LNCaP clone FGC (cell line): ENCODE measurements at regions not wholly inside any gene's neighbourhood (a gene's known extent, or its start where the extent isn't known, plus 50 kb on each side); places are given as distances from the start of the nearest gene placed in this dataset.

Experiments
- DNase-seq: peaks from one replicate; pipeline ENCODE4 v3.0.0-alpha.2; 2011; ENCODE audit warnings: low read depth
- H3K4me3 ChIP-seq: 2 replicates; pipeline ENCODE4 v1.5.1; 2011; ENCODE audit warnings: mild to moderate bottlenecking, low read depth, low read length, control low read depth
- TF ChIP-seq, protein P1 (sequence below): IDR thresholded peaks from 2 replicates; pipeline ENCODE4 v1.5.1; 2012; ENCODE audit warnings: mild to moderate bottlenecking; ENCODE audit not compliant: control insufficient read depth, insufficient read depth; ENCODE audit errors: extremely low read depth

DNA sequence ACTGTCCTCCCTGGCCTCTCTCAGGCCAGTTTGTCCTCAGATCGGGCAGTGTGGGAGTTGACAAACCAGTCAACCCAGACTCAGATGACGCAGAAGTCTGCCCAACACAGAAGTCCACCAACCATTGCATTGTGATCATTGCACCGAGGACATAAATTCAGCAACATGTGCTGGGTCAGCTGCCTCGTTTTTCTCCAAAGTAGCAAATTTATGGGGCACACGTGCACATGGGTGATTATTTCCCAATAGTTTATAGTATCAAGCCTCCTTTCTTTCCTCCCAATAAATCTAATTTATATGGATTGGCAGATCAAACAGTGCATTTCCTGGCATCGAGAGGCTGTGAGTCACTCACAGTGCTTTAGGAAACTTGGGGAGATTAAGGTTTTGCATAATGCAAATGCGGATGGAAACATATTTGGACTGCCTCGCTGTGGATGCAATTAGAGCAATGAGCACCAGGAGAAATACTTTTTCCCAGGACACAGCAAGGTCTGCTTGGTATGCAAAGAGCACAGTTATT is 413.7 kb upstream of the SULF2 start:
- no peak for DNase-seq
- TF ChIP-seq, protein P1, sequence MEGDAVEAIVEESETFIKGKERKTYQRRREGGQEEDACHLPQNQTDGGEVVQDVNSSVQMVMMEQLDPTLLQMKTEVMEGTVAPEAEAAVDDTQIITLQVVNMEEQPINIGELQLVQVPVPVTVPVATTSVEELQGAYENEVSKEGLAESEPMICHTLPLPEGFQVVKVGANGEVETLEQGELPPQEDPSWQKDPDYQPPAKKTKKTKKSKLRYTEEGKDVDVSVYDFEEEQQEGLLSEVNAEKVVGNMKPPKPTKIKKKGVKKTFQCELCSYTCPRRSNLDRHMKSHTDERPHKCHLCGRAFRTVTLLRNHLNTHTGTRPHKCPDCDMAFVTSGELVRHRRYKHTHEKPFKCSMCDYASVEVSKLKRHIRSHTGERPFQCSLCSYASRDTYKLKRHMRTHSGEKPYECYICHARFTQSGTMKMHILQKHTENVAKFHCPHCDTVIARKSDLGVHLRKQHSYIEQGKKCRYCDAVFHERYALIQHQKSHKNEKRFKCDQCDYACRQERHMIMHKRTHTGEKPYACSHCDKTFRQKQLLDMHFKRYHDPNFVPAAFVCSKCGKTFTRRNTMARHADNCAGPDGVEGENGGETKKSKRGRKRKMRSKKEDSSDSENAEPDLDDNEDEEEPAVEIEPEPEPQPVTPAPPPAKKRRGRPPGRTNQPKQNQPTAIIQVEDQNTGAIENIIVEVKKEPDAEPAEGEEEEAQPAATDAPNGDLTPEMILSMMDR: no peak
- H3K4me3 ChIP-seq: no peak overlapping the region

DNA sequence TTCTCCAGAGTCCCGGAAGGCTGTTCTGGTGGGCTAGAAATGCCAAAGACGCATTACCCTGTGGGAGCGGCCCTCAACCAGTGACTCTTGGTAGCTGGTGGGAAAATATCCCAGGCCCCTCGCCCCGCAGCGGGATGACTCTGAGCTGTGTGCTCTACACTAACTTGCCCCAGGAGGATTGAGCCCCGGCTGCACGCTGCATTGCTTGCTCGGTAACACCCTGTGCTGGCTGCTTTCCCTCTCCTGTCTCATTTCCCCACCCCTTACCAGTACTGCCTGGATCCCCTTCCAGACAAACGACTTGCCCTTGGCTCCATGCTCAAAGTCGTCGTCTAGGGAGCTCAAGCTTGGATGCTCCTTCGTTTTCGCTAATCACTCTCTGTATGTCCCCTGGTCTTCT is 411.8 kb upstream of the SULF2 start:
- no peak overlapping the region for H3K4me3 ChIP-seq
- no peak for DNase-seq
- TF ChIP-seq, protein P1: no peak

DNA sequence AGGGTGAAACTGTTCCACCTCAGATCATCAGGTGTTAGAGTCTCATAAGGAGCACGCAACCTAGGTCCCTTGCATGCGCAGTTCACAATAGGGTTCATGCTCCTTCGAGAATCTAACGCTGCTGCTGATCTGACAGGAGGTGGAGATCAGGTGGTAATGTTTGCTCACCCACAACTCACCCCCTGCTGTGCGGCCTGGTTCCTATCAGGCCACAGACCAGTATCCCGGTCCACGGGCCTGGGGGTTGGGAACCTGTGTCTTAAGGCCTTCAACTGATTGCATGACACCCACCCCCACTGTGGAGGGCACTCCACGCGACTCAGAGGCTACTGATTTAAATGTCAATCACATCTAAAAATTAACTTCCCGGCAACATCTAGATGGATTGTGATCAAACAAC is 411.2 kb upstream of the SULF2 start:
- TF ChIP-seq, protein P1: no peak
- DNase-seq: no peak

DNA sequence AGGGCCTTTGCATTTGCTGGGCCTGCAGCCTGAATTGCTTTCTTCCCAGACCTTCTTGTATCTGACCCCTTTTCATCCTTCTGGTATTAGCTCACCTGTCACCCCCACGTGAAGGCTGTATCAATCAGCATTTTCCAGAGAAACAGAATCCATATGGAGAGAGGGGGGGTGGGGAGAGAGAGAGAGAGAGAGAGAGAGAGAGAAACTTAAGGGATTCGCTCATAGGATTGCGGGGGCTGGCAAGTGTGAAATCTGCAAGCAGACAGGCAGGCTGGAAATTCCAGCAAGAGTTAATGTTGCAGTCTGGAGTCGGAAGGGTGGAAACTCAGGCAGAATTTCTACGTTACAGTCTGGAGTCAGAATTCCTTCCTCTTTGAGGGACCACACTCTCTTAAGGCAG is 410.7 kb upstream of the SULF2 start:
- no peak overlapping the region for H3K4me3 ChIP-seq
- TF ChIP-seq, protein P1: no peak
- DNase-seq: no peak

More for the DNA sequence above, 411.2 kb upstream of the SULF2 start:
- H3K4me3 ChIP-seq: no peak overlapping the region

DNA sequence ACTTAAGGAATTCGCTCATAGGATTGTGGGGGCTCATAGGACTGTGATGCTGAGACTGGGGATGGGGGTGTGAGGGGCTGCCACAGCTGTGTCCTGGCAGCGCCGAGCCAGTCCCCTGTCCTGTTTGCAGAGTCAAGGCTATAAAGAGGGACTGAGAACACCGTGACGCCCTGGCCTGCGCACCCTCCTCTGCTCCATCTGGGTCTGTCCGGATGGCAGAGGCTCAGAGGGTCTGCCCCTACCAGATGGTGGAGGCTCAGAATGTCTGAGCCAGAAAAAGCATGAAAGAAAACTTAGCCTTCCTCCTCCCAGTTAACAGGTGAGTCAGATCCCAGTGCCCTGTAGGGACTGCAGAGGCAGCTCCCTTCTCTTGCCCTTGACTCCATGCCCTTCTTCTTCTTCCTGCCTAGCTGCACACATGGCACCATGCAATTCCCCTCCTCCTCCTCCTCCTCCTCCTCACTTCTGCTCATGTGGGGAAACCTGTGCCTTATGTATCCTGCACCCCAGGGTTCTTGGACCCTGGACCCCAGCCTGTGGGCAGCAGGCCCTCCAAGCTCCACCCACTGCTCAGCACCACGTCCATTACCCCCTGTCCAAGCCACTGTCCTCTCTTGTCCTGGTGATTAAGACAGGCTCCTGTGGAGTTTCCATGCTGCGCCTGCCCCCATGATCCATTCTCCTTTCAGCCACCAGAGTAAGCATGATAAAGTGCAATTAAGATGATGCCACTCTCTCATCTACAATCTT is 410.0 kb upstream of the SULF2 start:
- no peak for DNase-seq
- TF ChIP-seq, protein P1: no peak
- no peak overlapping the region for H3K4me3 ChIP-seq

DNA sequence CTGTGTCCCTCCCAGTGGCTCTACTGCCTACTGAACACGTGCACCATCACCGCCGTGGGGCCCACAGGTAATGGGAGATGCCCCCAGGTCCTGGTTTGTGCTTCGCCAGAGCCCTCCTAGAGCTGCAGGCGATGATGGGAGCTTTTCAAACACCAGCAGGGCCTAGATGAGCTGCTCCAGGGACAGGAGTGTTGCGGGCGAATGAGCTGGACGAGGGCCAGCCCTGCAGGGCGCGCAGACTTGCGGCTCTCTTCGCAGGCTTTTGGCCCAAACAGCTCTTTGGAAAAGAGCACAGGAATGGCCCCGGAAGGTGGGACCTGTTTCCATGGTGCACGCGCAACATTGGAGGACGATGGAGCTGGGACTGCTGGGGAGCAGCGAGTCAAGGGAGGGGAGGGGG is 409.3 kb upstream of the SULF2 start:
- no peak overlapping the region for H3K4me3 ChIP-seq
- DNase-seq: no peak
- TF ChIP-seq, protein P1: no peak
